ENCODE measurements at regions not wholly inside any gene's neighbourhood (a gene's known extent, or its start where the extent isn't known, plus 50 kb on each side); places are given as distances from the start of the nearest gene placed in this dataset.

DNA sequence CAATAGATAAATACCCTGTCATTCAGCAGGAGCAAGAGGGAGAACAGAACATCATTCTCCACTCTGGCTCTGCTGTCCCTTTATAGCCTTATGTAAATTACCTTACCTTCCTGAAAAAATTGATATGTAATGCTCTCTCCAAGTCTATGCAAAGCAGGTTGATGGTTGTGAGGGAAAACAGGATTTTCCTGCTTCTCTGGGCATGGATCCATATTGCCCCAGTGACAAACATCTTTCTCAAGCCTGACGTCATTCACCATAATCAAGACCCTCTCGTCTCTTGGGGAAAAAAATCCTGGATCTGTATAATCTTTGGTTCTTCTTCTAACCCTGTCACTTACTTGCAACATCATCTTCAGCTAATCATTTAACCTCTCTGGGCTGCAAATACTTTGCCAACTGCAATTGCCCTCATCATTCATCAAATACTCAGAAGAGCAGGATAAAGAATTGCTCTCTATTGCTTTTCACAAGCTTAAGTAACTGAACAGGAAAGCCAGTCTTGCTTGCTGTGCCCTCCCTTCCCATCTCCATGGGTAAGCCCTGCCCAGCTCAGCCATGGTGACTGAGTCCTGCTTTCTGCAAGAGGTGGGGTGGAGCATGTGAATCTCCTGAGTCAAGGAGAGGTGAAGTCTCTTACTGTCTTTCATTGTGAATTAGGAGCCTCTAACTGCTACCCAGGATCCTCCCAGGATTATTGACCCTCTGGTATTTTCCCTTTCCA, 123.7 kb upstream of the KLF7 start:
- no peaks in the 10 kb centered on the region for H3K27me3 ChIP-seq (ENCODE audit: control insufficient read depth in 2 of 2, insufficient read depth in 2 of 2, low read length in 2 of 2)
- no peaks in the 10 kb centered on the region for H3K79me2 ChIP-seq (ENCODE audit: control insufficient read depth, insufficient read depth, low read length)
- DNase-seq (ENCODE audit: extremely low read depth in 1 of 4, low spot score in 3 of 4) = no peak
- no peaks in the 10 kb centered on the region; a peak in 1 of 5 replicates for H3K4me1 ChIP-seq (replicated peaks in 1 of 2; ENCODE audit: control insufficient read depth in 2 of 2, insufficient read depth in 2 of 2, low read length in 2 of 2)
- in situ Hi-C loops (cut with MboI) (no loop called here), intact Hi-C loops (cut with micrococcal nuclease) (no loop called here)
- ATAC-seq = no peak
- H3K9ac ChIP-seq (ENCODE audit: insufficient read depth in 1 of 2, low read depth in 2 of 2, low read length in 2 of 2) = no peak overlapping the region
- TF ChIP-seq DIDO1 (tag; IDR thresholded peaks at IDR 0.05; ENCODE audit: low read depth) (no peak), NFIX (CRISPR knock-in tag; IDR thresholded peaks at IDR 0.05; ENCODE audit: low read depth) (no peak), ZNF644 (tag; IDR thresholded peaks at IDR 0.05; ENCODE audit: low read depth) (no peak), YY1 (IDR thresholded peaks at IDR 0.05; ENCODE audit: borderline replicate concordance in 1 of 3, control insufficient read depth in 1 of 3, extremely low read depth in 1 of 3, insufficient read depth in 3 of 3, insufficient read length in 1 of 3, insufficient replicate concordance in 2 of 3, low read depth in 1 of 3, low read length in 2 of 3) (no peak), ZNF239 (CRISPR knock-in tag; IDR thresholded peaks at IDR 0.05) (no peak), TFAP4 (CRISPR knock-in tag; IDR thresholded peaks at IDR 0.05; ENCODE audit: borderline replicate concordance) (no peak), ZFPM2 (CRISPR knock-in tag; IDR thresholded peaks at IDR 0.05) (no peak), SLC30A9 (CRISPR knock-in tag; IDR thresholded peaks at IDR 0.05) (no peak), ZNF146 (CRISPR knock-in tag; IDR thresholded peaks at IDR 0.05; ENCODE audit: unreplicated experiment) (no peak), SAFB (IDR thresholded peaks at IDR 0.05; ENCODE audit: borderline replicate concordance, low read depth, low read length) (no peak), ZSCAN32 (CRISPR knock-in tag; IDR thresholded peaks at IDR 0.05) (no peak), JUND (IDR thresholded peaks at IDR 0.05; ENCODE audit: borderline replicate concordance, low read depth, low read length) (no peak), JUND (tag; IDR thresholded peaks at IDR 0.05; ENCODE audit: borderline replicate concordance, low read depth, low read length) (no peak), ZNF431 (CRISPR knock-in tag; IDR thresholded peaks at IDR 0.05) (no peak)
- TF ChIP-seq, protein P1, sequence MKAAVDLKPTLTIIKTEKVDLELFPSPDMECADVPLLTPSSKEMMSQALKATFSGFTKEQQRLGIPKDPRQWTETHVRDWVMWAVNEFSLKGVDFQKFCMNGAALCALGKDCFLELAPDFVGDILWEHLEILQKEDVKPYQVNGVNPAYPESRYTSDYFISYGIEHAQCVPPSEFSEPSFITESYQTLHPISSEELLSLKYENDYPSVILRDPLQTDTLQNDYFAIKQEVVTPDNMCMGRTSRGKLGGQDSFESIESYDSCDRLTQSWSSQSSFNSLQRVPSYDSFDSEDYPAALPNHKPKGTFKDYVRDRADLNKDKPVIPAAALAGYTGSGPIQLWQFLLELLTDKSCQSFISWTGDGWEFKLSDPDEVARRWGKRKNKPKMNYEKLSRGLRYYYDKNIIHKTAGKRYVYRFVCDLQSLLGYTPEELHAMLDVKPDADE (conservative IDR thresholded peaks at IDR 0.05; ENCODE audit: control insufficient read depth, low read depth, low read length) = no peak
- TF ChIP-seq, protein P2, sequence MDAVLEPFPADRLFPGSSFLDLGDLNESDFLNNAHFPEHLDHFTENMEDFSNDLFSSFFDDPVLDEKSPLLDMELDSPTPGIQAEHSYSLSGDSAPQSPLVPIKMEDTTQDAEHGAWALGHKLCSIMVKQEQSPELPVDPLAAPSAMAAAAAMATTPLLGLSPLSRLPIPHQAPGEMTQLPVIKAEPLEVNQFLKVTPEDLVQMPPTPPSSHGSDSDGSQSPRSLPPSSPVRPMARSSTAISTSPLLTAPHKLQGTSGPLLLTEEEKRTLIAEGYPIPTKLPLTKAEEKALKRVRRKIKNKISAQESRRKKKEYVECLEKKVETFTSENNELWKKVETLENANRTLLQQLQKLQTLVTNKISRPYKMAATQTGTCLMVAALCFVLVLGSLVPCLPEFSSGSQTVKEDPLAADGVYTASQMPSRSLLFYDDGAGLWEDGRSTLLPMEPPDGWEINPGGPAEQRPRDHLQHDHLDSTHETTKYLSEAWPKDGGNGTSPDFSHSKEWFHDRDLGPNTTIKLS (IDR thresholded peaks at IDR 0.05; ENCODE audit: borderline replicate concordance, low read depth) = no peak
- H3K27ac ChIP-seq (ENCODE audit: extremely low read depth, low read depth, low read length) = no peak overlapping the region
- CTCF ChIA-PET (ENCODE audit: low intra/inter-chr PET ratio) = no interaction called here
- BruUV-seq (replicated peaks) = no TSS peak
- H3K4me3 ChIP-seq = no peak overlapping the region
- no peaks in the 10 kb centered on the region for H4K20me1 ChIP-seq (replicated peaks; ENCODE audit: control insufficient read depth, insufficient read depth, low read length)
- H3K4me2 ChIP-seq (ENCODE audit: insufficient read depth, low read length) = no peak overlapping the region
- no peaks in the 10 kb centered on the region for H3K36me3 ChIP-seq (ENCODE audit: control insufficient read depth, insufficient read depth, low read length)
- no peak overlapping the region for H2AFZ ChIP-seq (ENCODE audit: low read depth, low read length)
- WGBS (ENCODE audit: insufficient coverage, low coverage, missing lambda C conversion rate) = 25% methylated on average over 2 of the region's 2 CpGs
- no peaks in the 10 kb centered on the region for H3K9me3 ChIP-seq (replicated peaks; ENCODE audit: control insufficient read depth, insufficient read depth, low read depth, low read length)
- FAIRE-seq = no peak
- H3K9me1 ChIP-seq (ENCODE audit: control insufficient read depth, insufficient read depth, low read length) = no peaks in the 10 kb centered on the region
- POLR2A ChIA-PET = interaction anchor here (0.7 kb wide), 1 partner anchor 775 kb away, joined by 3 read pairs; no protein-coding TSS in a partner anchor

Data from K562 (cell line).